B cell (primary cell): ENCODE measurements at regions not wholly inside any gene's neighbourhood (a gene's known extent, or its start where the extent isn't known, plus 50 kb on each side); places are given as distances from the start of the nearest gene placed in this dataset.

Source experiments
- EZH2 ChIP-seq: IDR thresholded peaks from 2 replicates; pipeline ENCODE4 v1.6.1; 2012; ENCODE audit warnings: borderline replicate concordance, low read depth, mild to moderate bottlenecking, moderate library complexity, low read length; ENCODE audit not compliant: insufficient read depth, poor library complexity, severe bottlenecking
- TF ChIP-seq, protein P1 (sequence below): fragments of 200-600 bp; IDR thresholded peaks from one replicate; pipeline ENCODE4 v1.8.0; 2022; ENCODE audit warnings: antibody characterized with exemption, mild to moderate bottlenecking

DNA sequence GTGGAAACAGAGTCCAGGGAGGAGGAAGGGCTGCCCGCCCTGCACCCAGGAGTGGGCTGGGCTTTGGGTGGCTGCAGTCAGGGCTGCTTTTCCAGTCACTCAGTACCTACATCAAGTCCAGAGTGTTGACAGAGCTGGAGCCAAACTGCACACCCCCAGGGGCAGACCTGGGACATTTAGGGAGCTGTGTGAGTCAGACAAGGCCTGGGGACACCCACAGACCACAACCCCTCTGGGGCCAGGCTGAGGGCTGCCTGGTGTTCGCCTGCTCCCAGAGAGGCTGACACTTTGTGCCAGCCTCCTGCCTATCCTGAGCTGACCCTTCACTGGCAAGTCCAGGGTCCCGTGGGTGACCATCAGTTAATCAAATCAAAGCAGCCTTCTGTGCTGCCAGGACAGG, 240.0 kb downstream of the BCOR start:
- TF ChIP-seq, protein P1, sequence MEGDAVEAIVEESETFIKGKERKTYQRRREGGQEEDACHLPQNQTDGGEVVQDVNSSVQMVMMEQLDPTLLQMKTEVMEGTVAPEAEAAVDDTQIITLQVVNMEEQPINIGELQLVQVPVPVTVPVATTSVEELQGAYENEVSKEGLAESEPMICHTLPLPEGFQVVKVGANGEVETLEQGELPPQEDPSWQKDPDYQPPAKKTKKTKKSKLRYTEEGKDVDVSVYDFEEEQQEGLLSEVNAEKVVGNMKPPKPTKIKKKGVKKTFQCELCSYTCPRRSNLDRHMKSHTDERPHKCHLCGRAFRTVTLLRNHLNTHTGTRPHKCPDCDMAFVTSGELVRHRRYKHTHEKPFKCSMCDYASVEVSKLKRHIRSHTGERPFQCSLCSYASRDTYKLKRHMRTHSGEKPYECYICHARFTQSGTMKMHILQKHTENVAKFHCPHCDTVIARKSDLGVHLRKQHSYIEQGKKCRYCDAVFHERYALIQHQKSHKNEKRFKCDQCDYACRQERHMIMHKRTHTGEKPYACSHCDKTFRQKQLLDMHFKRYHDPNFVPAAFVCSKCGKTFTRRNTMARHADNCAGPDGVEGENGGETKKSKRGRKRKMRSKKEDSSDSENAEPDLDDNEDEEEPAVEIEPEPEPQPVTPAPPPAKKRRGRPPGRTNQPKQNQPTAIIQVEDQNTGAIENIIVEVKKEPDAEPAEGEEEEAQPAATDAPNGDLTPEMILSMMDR = no peak
- no peak for TF ChIP-seq EZH2
